Right ventricle myocardium superior (tissue), 1 donor: ENCODE measurements at regions not wholly inside any gene's neighbourhood (a gene's known extent, or its start where the extent isn't known, plus 50 kb on each side); places are given as distances from the start of the nearest gene placed in this dataset.

Experiments
- ATAC-seq: fragments of 200-7000 bp; cut with Tn5 transposase; one replicate; pipeline ENCODE4 v1.9.1; 2020; ENCODE audit warnings: mild to moderate bottlenecking; ENCODE audit not compliant: poor library complexity
- DNase-seq: peaks from one replicate; pipeline ENCODE4 v3.0.0-alpha.2; 2020
- intact Hi-C: fragments of 100-400 bp; cut with DNase I; formaldehyde crosslinking; loops from one replicate; pipeline ENCODE4 v1.11.2; 2022
- donor health status: DM: no; HTN: yes; CAD: no; lungs with severe emphysema.

- no peak for ATAC-seq
- intact Hi-C loops = no loop called here
- no peak for DNase-seq
Observed at GRCh38 chr5:56581426-56581825, 233.9 kb upstream of the MAP3K1 start.

DNA sequence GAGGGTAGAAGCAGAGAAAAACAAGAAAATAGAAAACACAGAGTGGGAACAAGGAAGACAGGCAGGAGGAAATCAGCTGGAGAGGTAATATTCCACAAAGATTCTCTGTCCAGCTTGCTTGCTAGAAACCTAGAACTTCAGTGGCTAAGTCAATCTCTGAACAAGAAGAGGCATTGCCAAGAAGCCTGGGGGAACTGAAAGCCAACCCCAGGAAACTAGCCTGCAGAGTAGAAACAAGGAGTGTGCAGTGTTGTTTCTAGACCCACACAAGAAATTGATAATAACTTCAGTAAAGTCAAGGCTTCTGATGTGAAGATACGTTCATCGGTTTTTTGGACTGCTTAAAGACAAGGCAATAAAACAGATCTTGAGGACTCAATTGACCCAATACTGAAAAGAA lies 234.5 kb upstream of the MAP3K1 start:
- no peak for DNase-seq
- intact Hi-C loops = no loop called here
- ATAC-seq = no peak

GRCh38 chr5:56575821-56576220 lies 239.5 kb upstream of the MAP3K1 start:
- no peak for DNase-seq
- intact Hi-C loops = no loop called here
- no peak for ATAC-seq

- intact Hi-C loops = no loop called here
- no peak for DNase-seq
- ATAC-seq = no peak
Observed at GRCh38 chr5:56574778-56575177, 240.6 kb upstream of the MAP3K1 start.

GRCh38 chr5:56569566-56569965 lies 245.8 kb upstream of the MAP3K1 start:
- intact Hi-C loops = no loop called here
- no peak for DNase-seq
- ATAC-seq = peak; percentile 75

DNA sequence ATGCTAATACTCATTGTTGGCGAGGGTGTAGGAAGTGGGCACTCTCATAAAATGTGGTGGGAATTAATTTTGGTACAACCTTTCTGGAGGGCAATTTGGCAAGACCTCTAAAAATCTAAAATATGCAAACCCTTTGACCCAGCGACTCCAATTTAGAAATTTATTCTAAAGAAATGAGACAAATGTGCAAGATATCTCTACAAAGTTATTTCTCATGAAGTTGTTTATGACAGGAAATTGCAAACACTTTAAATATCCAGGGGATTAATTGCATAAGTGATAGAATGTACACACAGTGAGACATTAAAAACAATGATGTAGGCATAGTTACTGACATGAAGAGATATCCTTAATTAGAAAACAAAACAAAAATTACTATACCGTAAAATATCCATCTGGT lies 246.3 kb upstream of the MAP3K1 start:
- ATAC-seq (no peak), DNase-seq (no peak)
- intact Hi-C loops = no loop called here

DNA sequence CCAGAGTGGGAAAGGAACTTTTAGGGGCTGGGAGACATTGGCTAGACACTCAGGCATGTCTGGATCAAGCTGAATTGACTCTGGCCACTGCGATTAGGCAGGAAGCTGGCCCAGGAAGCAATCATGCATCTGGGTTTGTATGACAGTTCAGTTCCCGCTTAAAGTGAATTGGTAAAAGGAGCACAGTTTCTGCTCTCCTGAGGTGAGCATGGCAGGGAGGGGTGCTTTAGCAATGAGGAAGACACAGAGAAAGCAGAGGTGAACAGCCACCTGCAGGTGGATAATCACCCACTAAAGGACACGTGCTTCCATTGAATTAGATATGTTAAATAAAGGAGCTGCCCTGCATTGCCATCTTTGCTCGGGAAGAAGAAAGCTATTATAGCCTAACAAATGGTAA lies 248.1 kb upstream of the MAP3K1 start:
- DNase-seq = no peak
- intact Hi-C loops = no loop called here
- no peak for ATAC-seq

- intact Hi-C loops = no loop called here
- DNase-seq = no peak
- no peak for ATAC-seq
Observed at GRCh38 chr5:56566374-56567249, 248.7 kb upstream of the MAP3K1 start.

GRCh38 chr5:56565644-56566043 lies 249.7 kb upstream of the MAP3K1 start:
- peak; percentile 50 for ATAC-seq
- intact Hi-C loops = no loop called here
- DNase-seq = peak; percentile 30

DNA sequence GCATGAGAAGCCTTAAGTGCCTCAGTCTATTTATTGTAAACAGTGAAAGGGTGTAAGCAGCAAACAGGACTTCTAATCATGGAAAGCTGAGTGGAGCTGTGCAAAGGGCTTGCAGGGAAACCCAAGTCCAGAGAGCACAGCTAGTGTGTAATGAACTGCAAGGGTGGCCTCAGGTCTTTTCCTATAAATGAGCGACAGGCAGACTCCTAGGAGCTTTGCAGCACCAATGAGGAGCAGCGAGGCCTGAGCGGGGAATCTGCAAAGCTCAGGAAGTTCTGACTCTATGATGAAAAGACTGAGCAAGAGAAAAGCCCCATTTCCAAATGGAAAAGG lies 250.1 kb upstream of the MAP3K1 start:
- ATAC-seq (no peak), DNase-seq (no peak)
- intact Hi-C loops = no loop called here

GRCh38 chr5:56564541-56565282 lies 250.6 kb upstream of the MAP3K1 start:
- ATAC-seq (peak; percentile 59), DNase-seq (peak; percentile 35)
- intact Hi-C loops = no loop called here

GRCh38 chr5:56561455-56561854 lies 253.9 kb upstream of the MAP3K1 start:
- DNase-seq (no peak), ATAC-seq (no peak)
- intact Hi-C loops = no loop called here

GRCh38 chr5:56558131-56558745 lies 257.1 kb upstream of the MAP3K1 start:
- DNase-seq (no peak), ATAC-seq (no peak)
- intact Hi-C loops = no loop called here

DNA sequence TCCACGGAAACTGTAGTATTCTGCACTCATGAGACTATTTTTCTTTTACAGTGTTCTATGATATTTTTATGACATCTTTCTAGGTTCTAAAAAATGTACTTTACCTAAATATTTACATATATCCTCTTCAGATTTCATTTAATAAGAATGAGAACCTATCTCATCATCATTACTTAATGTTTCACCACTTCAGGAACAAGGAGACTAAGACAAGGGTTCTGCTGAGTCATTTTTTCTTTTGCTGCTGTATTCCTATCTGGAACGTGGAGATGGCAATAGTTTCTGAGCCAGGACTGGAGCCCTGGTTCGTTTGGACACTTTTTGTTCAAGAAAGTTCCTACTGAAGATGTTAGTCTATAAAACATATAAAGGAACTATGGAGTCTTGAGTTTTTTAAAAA lies 258.2 kb upstream of the MAP3K1 start:
- no peak for DNase-seq
- ATAC-seq = no peak
- intact Hi-C loops = no loop called here

DNA sequence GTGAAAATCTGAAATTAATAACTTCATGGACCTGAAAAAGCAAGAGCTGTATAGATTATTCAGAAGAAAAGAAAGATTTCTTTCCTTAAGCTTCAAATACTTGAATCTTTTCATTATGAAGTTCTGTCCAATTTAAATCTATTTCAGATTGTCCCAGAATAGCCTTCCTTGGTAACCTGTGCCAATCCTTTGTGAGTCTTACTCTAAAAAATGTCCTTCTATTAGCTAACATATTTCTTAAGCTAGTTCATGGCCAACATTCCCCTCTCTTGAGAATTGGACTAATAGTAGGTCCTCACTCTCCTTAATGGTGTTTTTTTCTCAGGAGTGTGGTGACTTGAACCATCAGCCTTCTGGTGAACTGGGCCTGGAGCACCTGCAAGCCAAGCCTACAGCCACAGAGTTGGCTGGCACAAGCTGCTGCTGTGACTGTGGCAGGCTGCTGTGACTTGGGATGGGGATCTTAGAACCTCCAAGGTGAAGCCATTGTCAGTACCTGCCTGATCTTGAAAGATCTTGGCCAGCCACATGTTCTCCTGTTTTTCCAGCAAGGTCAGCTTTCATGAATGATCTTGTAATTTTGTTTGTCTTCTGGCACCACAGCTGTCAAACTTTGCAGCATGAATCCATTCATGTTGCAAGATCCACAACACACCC lies 262.6 kb upstream of the MAP3K1 start:
- DNase-seq = no peak
- intact Hi-C loops = no loop called here
- ATAC-seq = no peak

GRCh38 chr5:56550227-56550626 lies 265.1 kb upstream of the MAP3K1 start:
- DNase-seq (no peak), ATAC-seq (no peak)
- intact Hi-C loops = no loop called here

DNA sequence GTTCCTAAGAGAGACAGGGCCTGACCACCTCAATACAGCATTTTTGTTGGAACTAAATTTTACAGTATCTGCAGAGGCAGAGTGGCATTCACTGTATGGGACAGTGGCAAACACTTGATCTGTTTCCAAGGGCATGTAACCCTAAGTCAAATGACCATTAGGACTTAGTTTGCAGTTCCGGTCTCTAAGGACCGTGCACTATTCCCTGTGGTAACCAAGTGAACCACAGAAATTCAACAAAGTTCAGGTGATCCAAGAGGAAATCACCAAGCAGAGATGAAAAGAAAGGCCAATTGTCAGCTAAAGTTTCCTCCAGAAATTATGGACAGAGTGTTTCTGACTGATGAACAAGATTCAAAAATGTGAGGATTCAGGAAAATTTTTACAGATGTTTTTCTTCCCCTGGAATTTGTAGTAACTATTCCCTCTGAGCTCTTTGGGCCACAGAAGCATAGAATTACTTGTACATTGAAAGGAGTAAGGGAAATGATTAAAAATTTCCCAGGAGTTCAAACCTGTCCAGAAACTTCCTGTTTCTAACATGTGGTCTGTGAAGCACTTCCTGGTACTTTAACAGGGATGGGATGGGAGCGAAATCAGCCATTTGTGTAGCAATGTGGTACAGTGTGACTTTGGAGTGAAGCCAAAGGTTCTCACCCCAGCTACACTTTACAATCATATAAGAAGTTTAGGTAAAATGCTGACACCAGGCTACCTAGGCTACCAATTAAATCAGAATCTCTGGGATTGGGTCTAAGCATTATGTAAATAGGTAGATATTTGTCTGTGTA lies 266.1 kb upstream of the MAP3K1 start:
- intact Hi-C loops = no loop called here
- ATAC-seq = no peak
- no peak for DNase-seq

GRCh38 chr5:56545016-56545415 lies 270.3 kb upstream of the MAP3K1 start:
- DNase-seq (no peak), ATAC-seq (no peak)
- intact Hi-C loops = no loop called here
